ENCODE measurements at regions not wholly inside any gene's neighbourhood (a gene's known extent, or its start where the extent isn't known, plus 50 kb on each side); places are given as distances from the start of the nearest gene placed in this dataset.

- Mint-ChIP-seq H3K27ac (ENCODE audit: unreplicated experiment) (no peak overlapping the region), H3K4me3 (ENCODE audit: low read depth, unreplicated experiment) (no peak overlapping the region), H3K27me3 (ENCODE audit: unreplicated experiment) (peaks cover 20% of the 10 kb centered on the region), H3K4me1 (ENCODE audit: low read depth, unreplicated experiment) (no peaks in the 10 kb centered on the region), H3K9me3 (ENCODE audit: low read depth, unreplicated experiment) (peaks cover 10% of the 10 kb centered on the region), H3K36me3 (ENCODE audit: insufficient read depth, unreplicated experiment) (no peaks in the 10 kb centered on the region)
- no peak for DNase-seq
- intact Hi-C loops (cut with micrococcal nuclease; ENCODE audit: unreplicated experiment): no loop called here
- CTCF ChIA-PET: interaction anchor here (0.7 kb wide), 1 partner anchor 16 kb away, joined by 3 read pairs; no protein-coding TSS in a partner anchor
- BruUV-seq (replicated peaks): no TSS peak
- TF ChIP-seq CTCF (IDR thresholded peaks at IDR 0.05; ENCODE audit: unreplicated experiment): no peak
These were observed 167.0 kb upstream of the TCERG1L start for GRCh38 chr10:131478377-131478989.

GRCh38 chr10:131480066-131480465, 168.5 kb upstream of the TCERG1L start:
- no TSS peak for BruUV-seq (replicated peaks)
- DNase-seq: no peak
- CTCF ChIA-PET: no interaction called here
- H3K4me3 Mint-ChIP-seq (ENCODE audit: low read depth, unreplicated experiment): no peak overlapping the region
- intact Hi-C loops (cut with micrococcal nuclease; ENCODE audit: unreplicated experiment): no loop called here
- no peak overlapping the region for H3K27ac Mint-ChIP-seq (ENCODE audit: unreplicated experiment)
- TF ChIP-seq CTCF (IDR thresholded peaks at IDR 0.05; ENCODE audit: unreplicated experiment): no peak
- peaks cover 21% of the 10 kb centered on the region for H3K27me3 Mint-ChIP-seq (ENCODE audit: unreplicated experiment)
- peaks cover 14% of the 10 kb centered on the region for H3K9me3 Mint-ChIP-seq (ENCODE audit: low read depth, unreplicated experiment)
- H3K36me3 Mint-ChIP-seq (ENCODE audit: insufficient read depth, unreplicated experiment): no peaks in the 10 kb centered on the region
- no peaks in the 10 kb centered on the region for H3K4me1 Mint-ChIP-seq (ENCODE audit: low read depth, unreplicated experiment)

- no peak for TF ChIP-seq CTCF (IDR thresholded peaks at IDR 0.05; ENCODE audit: unreplicated experiment)
- H3K4me3 Mint-ChIP-seq (ENCODE audit: low read depth, unreplicated experiment): no peak overlapping the region
- CTCF ChIA-PET: interaction anchor here (0.5 kb wide), 1 partner anchor 429 kb away, joined by 4 read pairs; no protein-coding TSS in a partner anchor
- no peak overlapping the region for H3K27ac Mint-ChIP-seq (ENCODE audit: unreplicated experiment)
- BruUV-seq (replicated peaks): no TSS peak
- no peaks in the 10 kb centered on the region for H3K36me3 Mint-ChIP-seq (ENCODE audit: insufficient read depth, unreplicated experiment)
- H3K27me3 Mint-ChIP-seq (ENCODE audit: unreplicated experiment): peaks cover 21% of the 10 kb centered on the region
- intact Hi-C loops (cut with micrococcal nuclease; ENCODE audit: unreplicated experiment): no loop called here
- H3K4me1 Mint-ChIP-seq (ENCODE audit: low read depth, unreplicated experiment): no peaks in the 10 kb centered on the region
- DNase-seq: no peak
- peaks cover 14% of the 10 kb centered on the region for H3K9me3 Mint-ChIP-seq (ENCODE audit: low read depth, unreplicated experiment)
These were observed 169.3 kb upstream of the TCERG1L start for GRCh38 chr10:131480861-131481260.

GRCh38 chr10:131485732-131486131, 174.2 kb upstream of the TCERG1L start:
- H3K27me3 Mint-ChIP-seq (ENCODE audit: unreplicated experiment): peaks cover 21% of the 10 kb centered on the region
- H3K36me3 Mint-ChIP-seq (ENCODE audit: insufficient read depth, unreplicated experiment): no peaks in the 10 kb centered on the region
- no TSS peak for BruUV-seq (replicated peaks)
- CTCF ChIA-PET: no interaction called here
- no peaks in the 10 kb centered on the region for H3K4me1 Mint-ChIP-seq (ENCODE audit: low read depth, unreplicated experiment)
- H3K27ac Mint-ChIP-seq (ENCODE audit: unreplicated experiment): no peak overlapping the region
- peaks cover 14% of the 10 kb centered on the region for H3K9me3 Mint-ChIP-seq (ENCODE audit: low read depth, unreplicated experiment)
- no peak for DNase-seq
- no peak overlapping the region for H3K4me3 Mint-ChIP-seq (ENCODE audit: low read depth, unreplicated experiment)
- intact Hi-C loops (cut with micrococcal nuclease; ENCODE audit: unreplicated experiment): no loop called here
- no peak for TF ChIP-seq CTCF (IDR thresholded peaks at IDR 0.05; ENCODE audit: unreplicated experiment)

Measured in Calu3 (cell line).